HG02885 (cell line): ENCODE measurements at regions not wholly inside any gene's neighbourhood (a gene's known extent, or its start where the extent isn't known, plus 50 kb on each side); places are given as distances from the start of the nearest gene placed in this dataset.

Source experiments
- ATAC-seq: cut with Tn5 transposase; IDR thresholded peaks from one replicate; pipeline ENCODE4 v1.9.1; 2021; ENCODE audit warnings: mild to moderate bottlenecking; ENCODE audit not compliant: unreplicated experiment, poor library complexity

DNA sequence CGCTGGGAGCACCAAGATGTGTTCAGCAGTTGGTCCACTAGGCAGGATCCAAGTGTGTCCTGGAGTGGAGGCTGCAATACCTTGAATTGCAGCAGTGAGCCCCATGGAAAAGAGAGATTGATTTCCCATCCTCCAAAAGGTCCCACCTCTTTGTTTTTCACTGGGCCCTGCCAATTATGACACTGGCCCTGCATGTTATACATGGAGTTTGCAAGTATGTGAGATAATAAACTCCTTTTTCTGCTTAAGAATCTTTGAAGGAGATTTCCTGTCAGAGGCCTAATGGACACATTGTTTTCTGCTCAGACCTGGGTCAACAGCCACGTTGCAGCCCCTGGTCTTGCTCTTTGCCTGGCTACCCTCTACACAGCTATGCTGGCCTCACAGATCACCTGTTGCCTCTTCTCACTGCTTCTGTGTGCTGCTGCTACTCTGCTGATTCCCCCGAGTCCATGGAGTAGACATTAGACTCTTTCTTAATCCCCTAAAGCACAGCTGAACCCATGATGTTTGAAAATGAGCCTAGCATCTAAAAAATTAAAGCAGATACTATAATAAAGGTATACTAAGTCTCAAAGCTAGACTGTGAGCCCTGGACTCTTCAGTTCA, 341.9 kb upstream of the CDH11 start:
- ATAC-seq: no peak

- no peak for ATAC-seq
Measured at GRCh38 chr16:65457084-65457483, 335.2 kb upstream of the CDH11 start.

- no peak for ATAC-seq
Measured at GRCh38 chr16:65455761-65456160, 333.9 kb upstream of the CDH11 start.

- ATAC-seq: no peak
Measured at GRCh38 chr16:65453646-65454045, 331.8 kb upstream of the CDH11 start.

DNA sequence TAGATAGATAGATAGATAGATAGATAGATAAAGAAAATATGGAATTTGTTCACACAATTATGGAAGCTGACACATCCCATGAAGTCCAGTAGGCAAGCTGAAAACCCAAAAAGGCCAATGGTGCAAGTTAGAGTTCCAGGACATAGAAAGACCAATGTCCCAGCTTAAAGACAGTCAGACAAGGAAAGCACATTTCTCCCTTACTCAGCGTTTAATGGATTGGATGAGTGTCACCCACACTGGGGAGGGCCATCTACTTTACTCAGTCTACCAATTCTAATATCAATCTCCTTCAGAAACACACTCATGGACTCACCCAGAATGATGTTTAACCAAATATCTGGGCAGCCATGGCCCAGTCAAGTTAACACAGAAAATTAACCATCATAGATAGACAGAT, 327.7 kb upstream of the CDH11 start:
- no peak for ATAC-seq

GRCh38 chr16:65446427-65446826, 324.6 kb upstream of the CDH11 start:
- ATAC-seq: no peak

- ATAC-seq: no peak
Measured at GRCh38 chr16:65445313-65446260, 323.7 kb upstream of the CDH11 start.

GRCh38 chr16:65441501-65441900, 319.6 kb upstream of the CDH11 start:
- no peak for ATAC-seq

GRCh38 chr16:65429504-65430181, 307.8 kb upstream of the CDH11 start:
- no peak for ATAC-seq

- no peak for ATAC-seq
Measured at GRCh38 chr16:65426484-65426883, 304.6 kb upstream of the CDH11 start.

GRCh38 chr16:65422934-65423333, 301.1 kb upstream of the CDH11 start:
- no peak for ATAC-seq

- ATAC-seq: no peak
Measured at GRCh38 chr16:65421596-65421995, 299.7 kb upstream of the CDH11 start.

GRCh38 chr16:65418435-65418834, 296.6 kb upstream of the CDH11 start:
- ATAC-seq: no peak

GRCh38 chr16:65415460-65415859, 293.6 kb upstream of the CDH11 start:
- ATAC-seq: no peak

DNA sequence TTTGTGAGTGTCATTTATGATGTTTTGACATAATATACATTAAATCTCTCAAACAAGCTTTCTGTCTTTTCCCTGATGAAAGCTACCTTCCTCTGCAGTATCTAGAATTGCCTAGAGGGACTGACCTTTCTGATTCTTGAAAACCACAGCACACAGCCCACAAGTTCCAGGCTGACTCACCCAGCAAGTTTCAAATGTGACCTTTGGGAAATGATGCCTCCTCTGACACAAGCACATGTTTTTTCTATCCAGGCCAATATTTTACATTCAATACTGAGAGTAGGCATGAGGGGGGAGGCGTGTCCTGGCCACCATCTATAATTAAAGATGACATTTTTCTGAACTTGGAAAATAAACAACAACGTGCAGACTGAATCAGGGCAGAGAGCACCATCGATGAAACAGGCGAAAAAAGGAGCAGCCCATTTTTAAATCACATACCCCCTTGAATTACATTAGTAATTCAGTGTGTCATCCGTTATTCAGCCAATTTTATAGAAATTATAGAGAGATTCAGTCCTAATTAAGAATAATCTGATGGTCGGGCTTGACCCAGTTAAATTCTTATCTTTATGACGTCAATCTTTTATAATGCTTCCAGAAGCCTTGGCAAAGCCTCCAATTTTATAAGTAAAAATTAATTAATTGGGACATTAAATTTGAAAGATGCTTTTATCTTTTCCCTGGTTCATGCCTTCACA, 292.6 kb upstream of the CDH11 start:
- no peak for ATAC-seq

- no peak for ATAC-seq
Measured at GRCh38 chr16:65413861-65414260, 292.0 kb upstream of the CDH11 start.

GRCh38 chr16:65410801-65411200, 288.9 kb upstream of the CDH11 start:
- ATAC-seq: no peak

- no peak for ATAC-seq
Measured at GRCh38 chr16:65409510-65409909, 287.6 kb upstream of the CDH11 start.

DNA sequence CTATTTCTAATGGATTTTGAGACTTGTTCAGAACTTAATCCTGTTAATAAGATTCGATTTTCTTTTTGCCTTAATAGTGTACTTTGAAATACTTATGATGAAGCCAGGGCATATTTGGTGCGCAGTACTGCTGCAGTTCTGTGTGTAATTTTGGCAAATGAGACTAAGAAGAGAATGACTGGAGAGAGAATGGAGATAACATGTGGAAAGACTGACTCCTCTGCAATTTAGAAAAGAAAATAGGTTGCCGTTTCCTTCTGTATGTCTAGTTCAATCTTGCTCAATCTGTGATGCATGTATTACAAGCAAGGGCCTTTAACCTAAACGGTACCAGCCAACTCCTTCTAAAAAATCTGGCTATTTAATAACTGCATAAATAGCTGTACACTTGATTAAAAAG, 285.1 kb upstream of the CDH11 start:
- ATAC-seq: no peak

DNA sequence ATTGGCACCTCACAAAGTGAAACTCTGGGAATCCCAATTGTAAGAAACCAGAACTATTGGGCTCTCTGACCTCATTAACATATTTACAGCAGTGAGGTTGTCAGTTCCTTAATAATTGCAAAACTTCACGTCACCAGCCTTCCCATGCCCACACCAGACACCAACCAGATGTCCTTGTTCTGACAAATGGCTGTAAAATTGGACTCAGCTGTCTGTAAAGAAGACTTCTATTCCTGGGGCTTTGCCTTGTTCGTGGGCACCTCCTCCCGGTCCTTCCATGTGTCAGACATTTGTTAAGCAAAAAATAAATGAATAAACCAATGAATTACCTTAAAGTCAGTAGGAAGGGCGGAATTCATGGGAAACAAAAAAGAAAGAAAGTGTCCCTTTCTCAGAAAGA, 284.3 kb upstream of the CDH11 start:
- no peak for ATAC-seq

DNA sequence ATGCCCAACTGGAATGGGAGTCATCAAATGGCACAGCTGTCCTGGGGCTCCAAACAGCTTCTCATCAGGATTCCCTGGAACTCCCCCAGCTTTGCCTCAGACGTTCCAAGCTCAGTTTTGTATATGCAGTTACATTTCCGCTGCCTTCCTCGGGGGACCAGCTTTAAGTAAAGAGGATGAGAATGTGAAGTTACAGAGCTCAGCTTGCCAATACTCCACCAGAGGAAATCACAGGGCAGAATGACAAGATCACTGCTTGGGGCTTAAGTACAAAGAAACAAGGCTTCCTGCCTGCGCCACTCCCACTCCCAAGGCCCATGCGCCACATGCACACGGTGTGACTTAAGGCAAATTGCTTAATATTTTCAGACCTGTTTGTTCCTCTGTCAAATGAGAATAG, 272.4 kb upstream of the CDH11 start:
- no peak for ATAC-seq
